HG02588 (cell line): ENCODE measurements at regions not wholly inside any gene's neighbourhood (a gene's known extent, or its start where the extent isn't known, plus 50 kb on each side); places are given as distances from the start of the nearest gene placed in this dataset.
"Not testable (repeated sequence)": the region's sequence is repeated elsewhere in the genome, so short reads cannot be mapped to it uniquely, and the experiment has no call there.

Source experiments
- ATAC-seq: cut with Tn5 transposase; IDR thresholded peaks from one replicate; pipeline ENCODE4 v1.9.1; 2021; ENCODE audit warnings: mild to moderate bottlenecking, moderate library complexity; ENCODE audit not compliant: unreplicated experiment

GRCh38 chr9:90459321-90459720, 183.3 kb downstream of the DIRAS2 start:
- ATAC-seq, result peak; percentile 76

GRCh38 chr9:90460220-90460619, 182.4 kb downstream of the DIRAS2 start:
- ATAC-seq, result no peak

- ATAC-seq, result no peak
These were observed 177.6 kb downstream of the DIRAS2 start for GRCh38 chr9:90464978-90465377.

- ATAC-seq, result no peak
These were observed 176.2 kb downstream of the DIRAS2 start for GRCh38 chr9:90466441-90466840.

- ATAC-seq, result no peak
These were observed 173.2 kb downstream of the DIRAS2 start for GRCh38 chr9:90469435-90469834.

GRCh38 chr9:90469865-90470387, 172.7 kb downstream of the DIRAS2 start:
- ATAC-seq, result no peak

- no peak for ATAC-seq
These were observed 166.6 kb downstream of the DIRAS2 start for GRCh38 chr9:90476058-90476457.

GRCh38 chr9:90477535-90477934, 165.1 kb downstream of the DIRAS2 start:
- ATAC-seq, result no peak

- ATAC-seq, result no peak
These were observed 163.8 kb downstream of the DIRAS2 start for GRCh38 chr9:90478821-90479220.

- no peak for ATAC-seq
These were observed 157.6 kb downstream of the DIRAS2 start for GRCh38 chr9:90485028-90485427.

- ATAC-seq, result no peak
These were observed 153.6 kb downstream of the DIRAS2 start for GRCh38 chr9:90489066-90489465.

- ATAC-seq, result no peak
These were observed 142.9 kb downstream of the DIRAS2 start for GRCh38 chr9:90499761-90500160.

- ATAC-seq, result no peak
These were observed 140.5 kb downstream of the DIRAS2 start for GRCh38 chr9:90502134-90502533.

GRCh38 chr9:90504486-90504885, 138.1 kb downstream of the DIRAS2 start:
- ATAC-seq, result no peak

- no peak for ATAC-seq
These were observed 136.9 kb downstream of the DIRAS2 start for GRCh38 chr9:90505695-90506094.

GRCh38 chr9:90506402-90506801, 136.2 kb downstream of the DIRAS2 start:
- not testable (repeated sequence) for ATAC-seq

- ATAC-seq, result no peak
These were observed 135.0 kb downstream of the DIRAS2 start for GRCh38 chr9:90507621-90508020.

- ATAC-seq, result no peak
These were observed 133.7 kb downstream of the DIRAS2 start for GRCh38 chr9:90508940-90509339.

GRCh38 chr9:90511711-90512110, 130.9 kb downstream of the DIRAS2 start:
- ATAC-seq, result no peak

GRCh38 chr9:90514877-90515276, 127.7 kb downstream of the DIRAS2 start:
- ATAC-seq, result no peak

GRCh38 chr9:90515510-90515909, 127.1 kb downstream of the DIRAS2 start:
- ATAC-seq, result no peak

- no peak for ATAC-seq
These were observed 125.5 kb downstream of the DIRAS2 start for GRCh38 chr9:90517103-90517502.

GRCh38 chr9:90521811-90522570, 120.6 kb downstream of the DIRAS2 start:
- no peak for ATAC-seq
